ENCODE measurements at regions not wholly inside any gene's neighbourhood (a gene's known extent, or its start where the extent isn't known, plus 50 kb on each side); places are given as distances from the start of the nearest gene placed in this dataset.
A peak's percentile ranks its signal among the peaks of the same experiment; 100 is the strongest.

DNA sequence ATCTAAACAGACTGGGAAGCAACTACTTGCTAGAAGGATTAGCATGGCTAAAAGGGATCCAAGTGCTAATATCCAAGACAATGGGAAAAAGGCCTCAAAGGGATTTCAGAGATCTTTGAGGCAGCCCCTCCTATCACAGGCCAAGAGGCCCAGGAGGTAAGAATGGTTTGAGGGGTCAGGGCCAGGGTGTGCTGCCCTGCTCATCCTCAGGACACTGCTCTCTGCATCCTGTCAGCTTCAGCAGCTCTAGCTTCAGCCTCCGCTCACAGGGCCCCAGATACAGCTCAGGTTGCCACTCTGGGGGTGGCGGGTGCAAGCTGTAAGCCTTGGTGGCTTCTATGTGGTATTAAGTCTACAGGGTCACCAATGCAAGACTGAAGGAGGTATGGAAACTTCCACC, 278.7 kb downstream of the PARP8 start:
- intact Hi-C loops (cut with micrococcal nuclease; ENCODE audit: unreplicated experiment), result no loop called here
- Histone ChIP-seq H3K4me3 (ENCODE audit: low read depth, low read length, poor library complexity, severe bottlenecking) (no peak overlapping the region), H3K36me3 (ENCODE audit: insufficient read depth, low read length, poor library complexity, severe bottlenecking) (no peaks in the 10 kb centered on the region), H3K9me3 (ENCODE audit: low read depth, low read length, poor library complexity, severe bottlenecking) (no peaks in the 10 kb centered on the region), H3K27ac (ENCODE audit: low read depth, low read length, poor library complexity, severe bottlenecking) (no peak overlapping the region), H3K27me3 (replicated peaks; ENCODE audit: insufficient read depth, low read depth, low read length, poor library complexity) (no peaks in the 10 kb centered on the region), H3K4me1 (ENCODE audit: insufficient read depth, low read length, poor library complexity, severe bottlenecking) (no peaks in the 10 kb centered on the region)
- POLR2A ChIA-PET (ENCODE audit: low non-redundant PET), result no interaction called here
- CTCF ChIA-PET, result no interaction called here
- no peak for TF ChIP-seq EZH2 (IDR thresholded peaks at IDR 0.05; ENCODE audit: borderline replicate concordance, low read depth, low read length, poor library complexity, severe bottlenecking)
- TF ChIP-seq, protein P1, sequence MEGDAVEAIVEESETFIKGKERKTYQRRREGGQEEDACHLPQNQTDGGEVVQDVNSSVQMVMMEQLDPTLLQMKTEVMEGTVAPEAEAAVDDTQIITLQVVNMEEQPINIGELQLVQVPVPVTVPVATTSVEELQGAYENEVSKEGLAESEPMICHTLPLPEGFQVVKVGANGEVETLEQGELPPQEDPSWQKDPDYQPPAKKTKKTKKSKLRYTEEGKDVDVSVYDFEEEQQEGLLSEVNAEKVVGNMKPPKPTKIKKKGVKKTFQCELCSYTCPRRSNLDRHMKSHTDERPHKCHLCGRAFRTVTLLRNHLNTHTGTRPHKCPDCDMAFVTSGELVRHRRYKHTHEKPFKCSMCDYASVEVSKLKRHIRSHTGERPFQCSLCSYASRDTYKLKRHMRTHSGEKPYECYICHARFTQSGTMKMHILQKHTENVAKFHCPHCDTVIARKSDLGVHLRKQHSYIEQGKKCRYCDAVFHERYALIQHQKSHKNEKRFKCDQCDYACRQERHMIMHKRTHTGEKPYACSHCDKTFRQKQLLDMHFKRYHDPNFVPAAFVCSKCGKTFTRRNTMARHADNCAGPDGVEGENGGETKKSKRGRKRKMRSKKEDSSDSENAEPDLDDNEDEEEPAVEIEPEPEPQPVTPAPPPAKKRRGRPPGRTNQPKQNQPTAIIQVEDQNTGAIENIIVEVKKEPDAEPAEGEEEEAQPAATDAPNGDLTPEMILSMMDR (conservative IDR thresholded peaks at IDR 0.05; ENCODE audit: low read depth, low read length), result no peak
- BruUV-seq (replicated peaks), result no TSS peak
- no peak for DNase-seq (ENCODE audit: low spot score)

DNA sequence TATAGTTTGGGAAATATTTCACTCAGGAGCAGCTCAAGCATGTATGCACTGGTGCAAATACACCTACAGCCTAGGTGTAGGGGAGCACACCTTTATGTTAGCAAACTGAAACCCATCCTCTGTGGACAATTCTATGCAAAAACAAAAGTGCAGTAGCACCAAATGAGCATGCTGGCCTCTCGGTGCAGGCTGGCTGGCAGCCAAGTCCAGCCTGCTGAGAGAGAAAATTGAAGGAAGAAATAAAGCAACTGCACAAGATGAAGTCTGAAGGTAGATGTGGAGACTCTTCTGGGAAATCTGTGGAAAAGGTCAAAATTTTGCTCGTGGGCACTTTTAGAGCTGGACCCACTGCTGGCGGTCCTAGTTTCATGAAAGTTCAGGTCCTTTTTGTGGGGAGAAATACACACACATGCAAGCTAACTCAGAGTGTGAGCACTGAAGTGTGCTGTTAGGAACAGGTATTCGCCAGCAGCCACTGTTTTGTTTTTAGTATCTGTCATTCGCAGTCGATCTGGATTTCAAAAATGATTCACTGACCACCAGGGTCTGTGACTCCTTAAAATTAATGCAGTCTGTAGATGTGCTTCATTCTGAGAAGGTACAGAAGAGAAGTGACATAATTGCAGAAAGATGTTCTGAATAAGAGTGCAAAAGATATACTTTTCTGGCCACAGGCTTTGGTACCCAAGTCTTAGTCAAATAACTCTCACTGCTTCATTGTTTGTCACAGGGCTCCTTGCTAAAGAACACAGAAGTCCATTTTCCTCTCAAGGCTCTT, 281.7 kb downstream of the PARP8 start:
- TF ChIP-seq, protein P1 (conservative IDR thresholded peaks at IDR 0.05; ENCODE audit: low read depth, low read length), result no peak
- no peak for TF ChIP-seq EZH2 (IDR thresholded peaks at IDR 0.05; ENCODE audit: borderline replicate concordance, low read depth, low read length, poor library complexity, severe bottlenecking)
- ChIA-PET CTCF (no interaction called here), POLR2A (ENCODE audit: low non-redundant PET) (no interaction called here)
- no peaks in the 10 kb centered on the region for H3K36me3 ChIP-seq (ENCODE audit: insufficient read depth, low read length, poor library complexity, severe bottlenecking)
- peak; percentile 20 for DNase-seq (ENCODE audit: low spot score)
- H3K27ac ChIP-seq (ENCODE audit: low read depth, low read length, poor library complexity, severe bottlenecking), result no peak overlapping the region
- H3K4me1 ChIP-seq (ENCODE audit: insufficient read depth, low read length, poor library complexity, severe bottlenecking), result no peaks in the 10 kb centered on the region
- intact Hi-C loops (cut with micrococcal nuclease; ENCODE audit: unreplicated experiment), result no loop called here
- H3K27me3 ChIP-seq (replicated peaks; ENCODE audit: insufficient read depth, low read depth, low read length, poor library complexity), result no peaks in the 10 kb centered on the region
- H3K4me3 ChIP-seq (ENCODE audit: low read depth, low read length, poor library complexity, severe bottlenecking), result no peak overlapping the region
- no TSS peak for BruUV-seq (replicated peaks)
- H3K9me3 ChIP-seq (ENCODE audit: low read depth, low read length, poor library complexity, severe bottlenecking), result no peaks in the 10 kb centered on the region

DNA sequence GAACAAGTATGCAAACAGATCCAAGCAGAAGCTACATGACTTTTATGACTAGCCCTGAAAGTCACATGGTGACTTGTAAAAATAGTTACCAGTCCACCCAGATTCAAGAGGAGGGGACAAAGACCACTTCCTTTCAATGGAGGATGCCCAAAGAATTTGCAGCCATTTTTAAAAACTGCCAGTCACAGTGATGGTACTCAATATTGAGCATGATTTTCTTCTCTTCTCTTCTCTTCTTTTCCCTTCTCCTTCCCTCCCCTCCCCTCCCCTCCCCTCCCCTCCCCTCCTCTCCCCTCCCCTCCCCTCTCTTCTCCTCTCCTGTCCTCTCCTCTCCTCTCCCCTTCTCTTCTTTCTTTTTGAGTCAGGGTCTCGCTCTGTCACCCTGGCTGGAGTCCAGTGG, 286.9 kb downstream of the PARP8 start:
- Histone ChIP-seq H3K36me3 (ENCODE audit: insufficient read depth, low read length, poor library complexity, severe bottlenecking) (no peaks in the 10 kb centered on the region), H3K9me3 (ENCODE audit: low read depth, low read length, poor library complexity, severe bottlenecking) (no peaks in the 10 kb centered on the region), H3K4me3 (ENCODE audit: low read depth, low read length, poor library complexity, severe bottlenecking) (no peak overlapping the region), H3K4me1 (ENCODE audit: insufficient read depth, low read length, poor library complexity, severe bottlenecking) (no peaks in the 10 kb centered on the region), H3K27ac (ENCODE audit: low read depth, low read length, poor library complexity, severe bottlenecking) (no peak overlapping the region), H3K27me3 (replicated peaks; ENCODE audit: insufficient read depth, low read depth, low read length, poor library complexity) (no peaks in the 10 kb centered on the region)
- POLR2A ChIA-PET (ENCODE audit: low non-redundant PET), result no interaction called here
- no TSS peak for BruUV-seq (replicated peaks)
- intact Hi-C loops (cut with micrococcal nuclease; ENCODE audit: unreplicated experiment), result no loop called here
- DNase-seq (ENCODE audit: low spot score), result no peak
- CTCF ChIA-PET, result no interaction called here
- TF ChIP-seq EZH2 (IDR thresholded peaks at IDR 0.05; ENCODE audit: borderline replicate concordance, low read depth, low read length, poor library complexity, severe bottlenecking), result no peak
- TF ChIP-seq, protein P1 (conservative IDR thresholded peaks at IDR 0.05; ENCODE audit: low read depth, low read length), result no peak
